Subcutaneous abdominal adipose tissue (tissue), 5 donors: ENCODE measurements at regions not wholly inside any gene's neighbourhood (a gene's known extent, or its start where the extent isn't known, plus 50 kb on each side); places are given as distances from the start of the nearest gene placed in this dataset.

Source experiments
- H3K27ac ChIP-seq: one replicate; pipeline ENCODE4 v1.7.0; 2013; ENCODE audit warnings: low read depth, mild to moderate bottlenecking, inconsistent platforms, low read length, moderate library complexity
- H3K27me3 ChIP-seq, 5 donors: one replicate each; pipeline ENCODE4 v1.7.0; 2013; ENCODE audit warnings: low read length in 5 of 5, inconsistent platforms in 1 of 5; ENCODE audit not compliant: control insufficient read depth in 5 of 5, insufficient read depth in 4 of 5
- H3K36me3 ChIP-seq, 5 donors: one replicate each; pipeline ENCODE4 v1.7.0; 2013; ENCODE audit warnings: low read length in 5 of 5; ENCODE audit not compliant: control insufficient read depth in 5 of 5, insufficient read depth in 5 of 5
- H3K4me1 ChIP-seq, 5 donors: one replicate each; pipeline ENCODE4 v1.7.0; 2013; ENCODE audit warnings: low read length in 5 of 5, mild to moderate bottlenecking in 3 of 5, moderate library complexity in 1 of 5; ENCODE audit not compliant: control insufficient read depth in 5 of 5, insufficient read depth in 5 of 5
- H3K4me3 ChIP-seq, 5 donors: one replicate each; pipeline ENCODE4 v1.7.0; 2013; ENCODE audit warnings: low read length in 5 of 5, low read depth in 1 of 5
- H3K9ac ChIP-seq, 5 donors: one replicate each; pipeline ENCODE4 v1.7.0; 2013; ENCODE audit warnings: low read length in 5 of 5, mild to moderate bottlenecking in 4 of 5, moderate library complexity in 3 of 5
- H3K9me3 ChIP-seq, 5 donors: one replicate each; pipeline ENCODE4 v1.7.0; 2013; ENCODE audit warnings: low read length in 5 of 5; ENCODE audit not compliant: control insufficient read depth in 5 of 5
- donor health status: healthy.
- donor health status: healthy.
- donor health status: healthy.
- donor health status: healthy.
- donor health status: healthy.

GRCh38 chr10:44292390-44293002 lies 92.4 kb downstream of the CXCL12 start:
- Histone ChIP-seq H3K27me3 (peaks cover 0 to 4% (median 0%) of the 10 kb centered on the region in 5 donors), H3K27ac (no peak overlapping the region), H3K9ac (no peak overlapping the region), H3K9me3 (no peaks in the 10 kb centered on the region), H3K4me3 (no peak overlapping the region), H3K36me3 (no peaks in the 10 kb centered on the region), H3K4me1 (peaks cover 0 to 24% (median 21%) of the 10 kb centered on the region in 5 donors)

- H3K36me3 ChIP-seq = no peaks in the 10 kb centered on the region
- H3K9ac ChIP-seq = no peak overlapping the region
- H3K4me3 ChIP-seq = no peak overlapping the region
- no peaks in the 10 kb centered on the region for H3K9me3 ChIP-seq
- peak overlapping the region; percentile 35 for H3K27ac ChIP-seq
- peaks cover 0 to 27% (median 21%) of the 10 kb centered on the region in 5 donors for H3K4me1 ChIP-seq
- H3K27me3 ChIP-seq = peaks cover 0 to 4% (median 0%) of the 10 kb centered on the region in 5 donors
Measured at GRCh38 chr10:44291091-44291490, 93.8 kb downstream of the CXCL12 start.

GRCh38 chr10:44289125-44289524 lies 95.8 kb downstream of the CXCL12 start:
- Histone ChIP-seq H3K9me3 (no peaks in the 10 kb centered on the region), H3K4me3 (no peak overlapping the region), H3K27ac (no peak overlapping the region), H3K36me3 (no peaks in the 10 kb centered on the region), H3K27me3 (no peaks in the 10 kb centered on the region), H3K4me1 (peaks cover 0 to 29% (median 21%) of the 10 kb centered on the region in 5 donors), H3K9ac (no peak overlapping the region)

GRCh38 chr10:44287408-44287807 lies 97.5 kb downstream of the CXCL12 start:
- Histone ChIP-seq H3K27me3 (no peaks in the 10 kb centered on the region), H3K36me3 (no peaks in the 10 kb centered on the region), H3K9me3 (no peaks in the 10 kb centered on the region), H3K27ac (no peak overlapping the region), H3K4me1 (peaks cover 0 to 18% (median 13%) of the 10 kb centered on the region in 5 donors), H3K4me3 (no peak overlapping the region), H3K9ac (no peak overlapping the region)

GRCh38 chr10:44284198-44285084 lies 100.5 kb downstream of the CXCL12 start:
- Histone ChIP-seq H3K9me3 (no peaks in the 10 kb centered on the region), H3K27me3 (no peaks in the 10 kb centered on the region), H3K4me1 (peaks cover 7 to 28% (median 19%) of the 10 kb centered on the region in 5 donors), H3K36me3 (no peaks in the 10 kb centered on the region), H3K27ac (no peak overlapping the region), H3K4me3 (no peak overlapping the region), H3K9ac (no peak overlapping the region)

- H3K9me3 ChIP-seq = no peaks in the 10 kb centered on the region
Measured at GRCh38 chr10:44282626-44283300, 102.1 kb downstream of the CXCL12 start.

GRCh38 chr10:44281662-44282061 lies 103.2 kb downstream of the CXCL12 start:
- no peaks in the 10 kb centered on the region for H3K9me3 ChIP-seq
- no peaks in the 10 kb centered on the region for H3K36me3 ChIP-seq
- H3K4me1 ChIP-seq = peaks cover 7 to 23% (median 17%) of the 10 kb centered on the region in 5 donors
- H3K27ac ChIP-seq = peak overlapping the region; percentile 61
- no peak overlapping the region for H3K9ac ChIP-seq
- H3K4me3 ChIP-seq = peak overlapping the region in 1 of 5 donors; percentile 16
- no peaks in the 10 kb centered on the region for H3K27me3 ChIP-seq

More at GRCh38 chr10:44282626-44283300, 102.1 kb downstream of the CXCL12 start:
- Histone ChIP-seq H3K27ac (no peak overlapping the region), H3K9ac (no peak overlapping the region), H3K27me3 (no peaks in the 10 kb centered on the region), H3K36me3 (no peaks in the 10 kb centered on the region), H3K4me1 (peaks cover 7 to 28% (median 21%) of the 10 kb centered on the region in 5 donors), H3K4me3 (no peak overlapping the region)

GRCh38 chr10:44281089-44281613 lies 103.7 kb downstream of the CXCL12 start:
- H3K27me3 ChIP-seq = no peaks in the 10 kb centered on the region
- peaks cover 7 to 23% (median 17%) of the 10 kb centered on the region in 5 donors for H3K4me1 ChIP-seq
- peak overlapping the region; percentile 61 for H3K27ac ChIP-seq
- no peak overlapping the region for H3K9ac ChIP-seq
- no peaks in the 10 kb centered on the region for H3K36me3 ChIP-seq
- peaks cover 0 to 3% (median 0%) of the 10 kb centered on the region in 5 donors for H3K9me3 ChIP-seq
- peak overlapping the region in 2 of 5 donors; percentile 16 to 29 for H3K4me3 ChIP-seq

GRCh38 chr10:44280226-44281014 lies 104.5 kb downstream of the CXCL12 start:
- peaks cover 0 to 3% (median 0%) of the 10 kb centered on the region in 5 donors for H3K9me3 ChIP-seq
- H3K9ac ChIP-seq = no peak overlapping the region
- peak overlapping the region; percentile 61 for H3K27ac ChIP-seq
- H3K36me3 ChIP-seq = no peaks in the 10 kb centered on the region
- H3K4me1 ChIP-seq = peaks cover 7 to 23% (median 17%) of the 10 kb centered on the region in 5 donors
- no peaks in the 10 kb centered on the region for H3K27me3 ChIP-seq
- peak overlapping the region in 2 of 5 donors; percentile 16 to 29 for H3K4me3 ChIP-seq
